ENCODE measurements at regions not wholly inside any gene's neighbourhood (a gene's known extent, or its start where the extent isn't known, plus 50 kb on each side); places are given as distances from the start of the nearest gene placed in this dataset.

GRCh38 chr6:155747491-155747890 lies 291.9 kb upstream of the NOX3 start:
- Histone ChIP-seq H3K9me3 (ENCODE audit: severe bottlenecking) (no peaks in the 10 kb centered on the region), H3K4me3 (ENCODE audit: low read depth, low read length) (no peak overlapping the region), H3K27me3 (ENCODE audit: insufficient read depth, low read depth, severe bottlenecking) (no peaks in the 10 kb centered on the region), H3K27ac (no peak overlapping the region), H3K36me3 (no peaks in the 10 kb centered on the region)
- DNase-seq, result no peak
- TF ChIP-seq, protein P1, sequence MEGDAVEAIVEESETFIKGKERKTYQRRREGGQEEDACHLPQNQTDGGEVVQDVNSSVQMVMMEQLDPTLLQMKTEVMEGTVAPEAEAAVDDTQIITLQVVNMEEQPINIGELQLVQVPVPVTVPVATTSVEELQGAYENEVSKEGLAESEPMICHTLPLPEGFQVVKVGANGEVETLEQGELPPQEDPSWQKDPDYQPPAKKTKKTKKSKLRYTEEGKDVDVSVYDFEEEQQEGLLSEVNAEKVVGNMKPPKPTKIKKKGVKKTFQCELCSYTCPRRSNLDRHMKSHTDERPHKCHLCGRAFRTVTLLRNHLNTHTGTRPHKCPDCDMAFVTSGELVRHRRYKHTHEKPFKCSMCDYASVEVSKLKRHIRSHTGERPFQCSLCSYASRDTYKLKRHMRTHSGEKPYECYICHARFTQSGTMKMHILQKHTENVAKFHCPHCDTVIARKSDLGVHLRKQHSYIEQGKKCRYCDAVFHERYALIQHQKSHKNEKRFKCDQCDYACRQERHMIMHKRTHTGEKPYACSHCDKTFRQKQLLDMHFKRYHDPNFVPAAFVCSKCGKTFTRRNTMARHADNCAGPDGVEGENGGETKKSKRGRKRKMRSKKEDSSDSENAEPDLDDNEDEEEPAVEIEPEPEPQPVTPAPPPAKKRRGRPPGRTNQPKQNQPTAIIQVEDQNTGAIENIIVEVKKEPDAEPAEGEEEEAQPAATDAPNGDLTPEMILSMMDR (IDR thresholded peaks at IDR 0.05; ENCODE audit: low read depth, low read length), result no peak

DNA sequence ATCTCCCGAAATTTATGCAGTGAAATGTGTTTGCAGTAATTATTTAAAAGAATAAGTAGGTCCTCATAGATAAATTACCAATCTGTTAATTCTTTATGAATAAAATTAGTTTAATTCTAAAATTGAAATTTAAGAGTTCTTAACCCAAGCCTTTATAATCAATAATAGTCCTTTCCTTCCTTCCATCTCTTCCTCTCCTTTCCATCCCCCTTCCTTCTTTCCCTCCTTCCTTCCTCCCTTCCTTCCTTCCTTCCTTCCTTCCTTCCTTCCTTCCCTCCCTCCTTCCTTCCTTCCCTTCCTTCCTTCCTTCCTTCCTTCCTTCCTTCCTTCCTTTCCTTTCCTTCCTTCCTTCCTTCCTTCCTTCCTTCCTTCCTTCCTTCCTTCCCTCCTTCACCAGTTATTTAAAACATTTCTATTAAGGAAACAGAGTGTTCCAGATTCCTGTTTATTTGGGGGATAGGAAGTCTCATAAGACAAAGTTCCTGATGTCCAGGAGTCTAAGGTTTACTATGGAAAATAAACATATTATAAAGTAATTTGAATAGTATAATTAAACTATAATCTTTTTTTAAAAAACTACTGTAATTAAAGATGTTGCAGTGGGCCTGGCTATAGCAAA lies 285.3 kb upstream of the NOX3 start:
- no peaks in the 10 kb centered on the region for H3K27me3 ChIP-seq (ENCODE audit: insufficient read depth, low read depth, severe bottlenecking)
- TF ChIP-seq, protein P1 (IDR thresholded peaks at IDR 0.05; ENCODE audit: low read depth, low read length), result no peak
- H3K36me3 ChIP-seq, result no peaks in the 10 kb centered on the region
- DNase-seq, result no peak
- H3K9me3 ChIP-seq (ENCODE audit: severe bottlenecking), result no peaks in the 10 kb centered on the region
- H3K4me3 ChIP-seq (ENCODE audit: low read depth, low read length), result no peak overlapping the region
- no peak overlapping the region for H3K27ac ChIP-seq

GRCh38 chr6:155738602-155739105 lies 283.0 kb upstream of the NOX3 start:
- no peak for DNase-seq
- TF ChIP-seq, protein P1 (IDR thresholded peaks at IDR 0.05; ENCODE audit: low read depth, low read length), result no peak
- no peak overlapping the region for H3K4me3 ChIP-seq (ENCODE audit: low read depth, low read length)
- no peaks in the 10 kb centered on the region for H3K27me3 ChIP-seq (ENCODE audit: insufficient read depth, low read depth, severe bottlenecking)
- no peak overlapping the region for H3K27ac ChIP-seq
- H3K9me3 ChIP-seq (ENCODE audit: severe bottlenecking), result no peaks in the 10 kb centered on the region
- H3K36me3 ChIP-seq, result no peaks in the 10 kb centered on the region

GRCh38 chr6:155717374-155717773 lies 261.7 kb upstream of the NOX3 start:
- H3K9me3 ChIP-seq (ENCODE audit: severe bottlenecking), result no peaks in the 10 kb centered on the region
- no peaks in the 10 kb centered on the region for H3K36me3 ChIP-seq
- TF ChIP-seq, protein P1 (IDR thresholded peaks at IDR 0.05; ENCODE audit: low read depth, low read length), result no peak
- H3K27me3 ChIP-seq (ENCODE audit: insufficient read depth, low read depth, severe bottlenecking), result no peaks in the 10 kb centered on the region
- DNase-seq, result no peak
- no peak overlapping the region for H3K27ac ChIP-seq
- H3K4me3 ChIP-seq (ENCODE audit: low read depth, low read length), result no peak overlapping the region

- DNase-seq, result peak; percentile 18
- no peaks in the 10 kb centered on the region for H3K36me3 ChIP-seq
- H3K27ac ChIP-seq, result no peak overlapping the region
- H3K4me3 ChIP-seq (ENCODE audit: low read depth, low read length), result no peak overlapping the region
- TF ChIP-seq, protein P1 (IDR thresholded peaks at IDR 0.05; ENCODE audit: low read depth, low read length), result peak; percentile 17; the same call in 1 of the 2 replicates
- H3K9me3 ChIP-seq (ENCODE audit: severe bottlenecking), result no peaks in the 10 kb centered on the region
- no peaks in the 10 kb centered on the region for H3K27me3 ChIP-seq (ENCODE audit: insufficient read depth, low read depth, severe bottlenecking)
These were observed 255.1 kb upstream of the NOX3 start for GRCh38 chr6:155710704-155711103.

- Histone ChIP-seq H3K27ac (no peak overlapping the region), H3K9me3 (ENCODE audit: severe bottlenecking) (no peaks in the 10 kb centered on the region), H3K27me3 (ENCODE audit: insufficient read depth, low read depth, severe bottlenecking) (no peaks in the 10 kb centered on the region), H3K4me3 (ENCODE audit: low read depth, low read length) (no peak overlapping the region), H3K36me3 (no peaks in the 10 kb centered on the region)
- TF ChIP-seq, protein P1 (IDR thresholded peaks at IDR 0.05; ENCODE audit: low read depth, low read length), result no peak
- DNase-seq, result no peak
These were observed 253.6 kb upstream of the NOX3 start for GRCh38 chr6:155709262-155709661.

Data from WERI-Rb-1 (cell line).